ENCODE measurements at regions not wholly inside any gene's neighbourhood (a gene's known extent, or its start where the extent isn't known, plus 50 kb on each side); places are given as distances from the start of the nearest gene placed in this dataset.
"Not testable (repeated sequence)": the region's sequence is repeated elsewhere in the genome, so short reads cannot be mapped to it uniquely, and the experiment has no call there.

- no peak for DNase-seq
These were observed 129.7 kb upstream of the MYCN start for GRCh38 chr2:15810477-15811150.

GRCh38 chr2:15811367-15811766 is 129.0 kb upstream of the MYCN start:
- DNase-seq: no peak

- DNase-seq: no peak
These were observed 128.1 kb upstream of the MYCN start for GRCh38 chr2:15812187-15812780.

GRCh38 chr2:15813481-15814266 is 126.7 kb upstream of the MYCN start:
- DNase-seq: no peak

- no peak for DNase-seq
These were observed 125.9 kb upstream of the MYCN start for GRCh38 chr2:15814403-15814802.

GRCh38 chr2:15814946-15815345 is 125.4 kb upstream of the MYCN start:
- no peak for DNase-seq

- DNase-seq: no peak
These were observed 124.1 kb upstream of the MYCN start for GRCh38 chr2:15816226-15816625.

- DNase-seq: no peak
These were observed 123.5 kb upstream of the MYCN start for GRCh38 chr2:15816674-15817406.

GRCh38 chr2:15817748-15818147 is 122.6 kb upstream of the MYCN start:
- no peak for DNase-seq

GRCh38 chr2:15818318-15818753 is 122.0 kb upstream of the MYCN start:
- DNase-seq: no peak

GRCh38 chr2:15818881-15819280 is 121.5 kb upstream of the MYCN start:
- no peak for DNase-seq

GRCh38 chr2:15819562-15820256 is 120.6 kb upstream of the MYCN start:
- no peak for DNase-seq

- no peak for DNase-seq
These were observed 120.1 kb upstream of the MYCN start for GRCh38 chr2:15820257-15820566.

GRCh38 chr2:15820927-15821326 is 119.4 kb upstream of the MYCN start:
- DNase-seq: no peak

GRCh38 chr2:15822151-15823044 is 118.0 kb upstream of the MYCN start:
- DNase-seq: no peak

GRCh38 chr2:15823459-15824396 is 116.6 kb upstream of the MYCN start:
- no peak for DNase-seq

GRCh38 chr2:15824467-15824866 is 115.9 kb upstream of the MYCN start:
- not testable (repeated sequence) for DNase-seq

GRCh38 chr2:15825276-15825980 is 114.9 kb upstream of the MYCN start:
- no peak for DNase-seq

GRCh38 chr2:15826273-15826717 is 114.1 kb upstream of the MYCN start:
- no peak for DNase-seq

- DNase-seq: no peak
These were observed 113.3 kb upstream of the MYCN start for GRCh38 chr2:15827001-15827400.
